Thyroid gland (tissue), 4 donors: ENCODE measurements at regions not wholly inside any gene's neighbourhood (a gene's known extent, or its start where the extent isn't known, plus 50 kb on each side); places are given as distances from the start of the nearest gene placed in this dataset.

ENCODE experiments used
- CTCF ChIP-seq, 6 experiments: fragments of 200-600 bp in 3 of 6; fragments of 450-650 bp in 3 of 6; sonication (generic) in 3 of 6; IDR thresholded peaks; one replicate each; pipeline ENCODE4 v1.5.1; 2016 to 2019; ENCODE audit warnings: antibody characterized with exemption in 6 of 6, mild to moderate bottlenecking in 2 of 6, inconsistent platforms in 1 of 6, moderate library complexity in 1 of 6
- POLR2A ChIP-seq, 2 donors: fragments of 450-650 bp; IDR thresholded peaks; one replicate each; pipeline ENCODE4 v1.6.1; 2017; ENCODE audit warnings: antibody characterized with exemption in 2 of 2, mild to moderate bottlenecking in 2 of 2, moderate library complexity in 1 of 2

GRCh38 chr3:162168715-162169114 is 672.1 kb downstream of the OTOL1 start:
- TF ChIP-seq CTCF (IDR thresholded peaks at IDR 0.05), result no peak
- no peak for TF ChIP-seq POLR2A (IDR thresholded peaks at IDR 0.05)
